GM12872 (cell line): ENCODE measurements at regions not wholly inside any gene's neighbourhood (a gene's known extent, or its start where the extent isn't known, plus 50 kb on each side); places are given as distances from the start of the nearest gene placed in this dataset.

ENCODE experiments used
- CTCF ChIP-seq: IDR thresholded peaks from 3 replicates; pipeline ENCODE4 v1.5.1; 2011; ENCODE audit warnings: low read depth, mild to moderate bottlenecking, low read length, moderate library complexity; ENCODE audit not compliant: insufficient read depth

- TF ChIP-seq CTCF, result no peak
These were observed 65.5 kb upstream of the PMAIP1 start for GRCh38 chr18:59834267-59834666.

GRCh38 chr18:59833785-59834184 is 66.0 kb upstream of the PMAIP1 start:
- TF ChIP-seq CTCF, result no peak

GRCh38 chr18:59823596-59824195 is 76.1 kb upstream of the PMAIP1 start:
- TF ChIP-seq CTCF, result peak; percentile 84

- no peak for TF ChIP-seq CTCF
These were observed 76.9 kb upstream of the PMAIP1 start for GRCh38 chr18:59822612-59823550.

- no peak for TF ChIP-seq CTCF
These were observed 77.8 kb upstream of the PMAIP1 start for GRCh38 chr18:59821983-59822382.

- no peak for TF ChIP-seq CTCF
These were observed 79.1 kb upstream of the PMAIP1 start for GRCh38 chr18:59820663-59821062.

- no peak for TF ChIP-seq CTCF
These were observed 81.0 kb upstream of the PMAIP1 start for GRCh38 chr18:59818769-59819168.
